Motor neuron (in vitro differentiated cells): ENCODE measurements at regions not wholly inside any gene's neighbourhood (a gene's known extent, or its start where the extent isn't known, plus 50 kb on each side); places are given as distances from the start of the nearest gene placed in this dataset.

Experiments
- ATAC-seq, 8 experiments: fragments of 200-7000 bp; cut with Tn5 transposase; replicated peaks in 6 of 8; 2 replicates each; pipeline ENCODE4 v1.8.0; 2021; ENCODE audit warnings: mild to moderate bottlenecking in 8 of 8, moderate library complexity in 8 of 8
- H3K27ac ChIP-seq, 2 donors: fragments of 250-450 bp; sonication (Bioruptor Pico); 2 replicates each; pipeline ENCODE4 v1.9.0; 2021; ENCODE audit warnings: antibody characterized with exemption in 2 of 2, mild to moderate bottlenecking in 2 of 2, moderate library complexity in 1 of 2
- H3K4me1 ChIP-seq, 2 donors: fragments of 250-450 bp; sonication (Bioruptor Pico); replicated peaks in 1 of 2; 2 replicates each; pipeline ENCODE4 v1.6.1; 2021; ENCODE audit warnings: antibody characterized with exemption in 2 of 2, mild to moderate bottlenecking in 2 of 2, moderate library complexity in 1 of 2
- H3K4me3 ChIP-seq, 5 donors: fragments of 250-450 bp; sonication (Bioruptor Pico); 2 replicates each; pipeline ENCODE4 v1.9.0; 2021; ENCODE audit warnings: antibody characterized with exemption in 5 of 5, mild to moderate bottlenecking in 5 of 5, moderate library complexity in 4 of 5
- WGBS, 10 experiments: fragments of 450-650 bp; shearing (Covaris generic); methylation state at CpG; one replicate each; pipeline ENCODE4 v1.0.0; 2022; 5-methylcytosine and 5-hydroxymethylcytosine counted together
- in situ Hi-C, 9 experiments: fragments of 400-800 bp; cut with MboI; loops; one replicate each; pipeline ENCODE4 v1.15.0; 2021; ENCODE audit warnings: low sequenced_read_pairs in 9 of 9, low pct_unique_long_range_greater_than_20kb in 2 of 9; ENCODE audit not compliant: unreplicated experiment in 9 of 9

DNA sequence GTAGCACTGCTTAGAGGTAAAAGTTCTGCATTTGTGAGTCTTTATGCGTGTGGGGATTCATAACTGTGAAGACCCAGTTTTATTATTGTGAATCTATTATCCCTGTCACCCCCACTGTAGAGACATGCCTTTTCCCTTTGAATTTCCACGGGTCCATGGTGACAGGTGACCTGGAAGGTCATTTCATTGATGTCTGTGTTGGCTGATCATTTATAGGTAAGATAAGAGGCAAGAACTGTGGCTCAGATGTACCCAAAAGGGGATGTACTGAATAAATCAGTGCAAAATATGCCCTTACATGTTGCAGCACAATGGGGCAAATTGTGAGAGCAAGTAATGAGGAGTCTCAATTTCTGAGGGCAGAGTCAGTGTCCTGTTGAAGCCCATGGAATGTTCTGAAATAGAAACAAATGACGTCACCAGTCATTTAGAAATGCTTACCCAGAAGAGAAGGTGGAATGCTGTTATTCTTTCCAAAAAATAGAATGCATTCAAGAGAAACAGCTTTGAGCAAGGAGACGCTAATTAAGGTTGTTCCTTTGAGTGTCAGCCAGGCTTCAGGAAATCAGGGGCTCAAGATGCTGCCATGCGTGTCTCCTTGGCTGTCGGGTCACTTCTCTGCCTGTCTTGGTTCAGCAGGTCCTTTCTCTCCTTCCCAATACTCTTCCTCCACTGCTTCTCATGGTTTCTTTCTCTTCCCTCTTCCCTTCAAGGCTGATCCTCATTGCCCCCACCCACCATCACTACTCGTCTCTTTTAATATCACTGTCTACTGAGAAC, 118.7 kb upstream of the E2F8 start:
- peak in 1 of 8 experiments; percentile 26 for ATAC-seq
- H3K27ac ChIP-seq, result no peak overlapping the region
- 21 to 95% (median 77%) methylated on average over 2 to 7 of the region's 7 CpGs for WGBS, 10 experiments
- no peak overlapping the region for H3K4me3 ChIP-seq
- in situ Hi-C loops, result no loop called here
- peaks cover 4 to 10% of the 10 kb centered on the region in 2 donors for H3K4me1 ChIP-seq

DNA sequence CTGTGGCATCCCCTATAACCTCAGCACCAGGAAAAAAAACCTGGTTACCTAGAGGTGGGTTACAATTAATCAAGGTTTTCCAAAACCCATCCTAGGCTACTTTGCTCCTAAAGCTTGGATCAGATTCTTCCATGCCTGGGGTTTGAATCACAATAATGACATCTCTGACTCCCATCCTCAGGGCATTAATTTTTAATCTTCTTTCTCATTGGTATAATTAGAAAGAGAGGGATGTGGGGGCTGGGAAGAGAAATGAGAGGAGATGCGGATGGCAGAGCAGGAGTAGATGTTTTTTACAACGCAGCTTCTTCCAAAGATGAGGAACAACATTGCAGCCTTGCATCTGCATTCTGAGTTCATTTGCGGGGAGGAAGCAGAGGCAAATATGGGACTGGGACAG, 117.2 kb upstream of the E2F8 start:
- WGBS, 10 experiments, result 88 to 100% (median 92%) methylated on average over 1 to 3 of the region's 3 CpGs; no CpG with 5 or more reads in 2 of the 10 experiments
- in situ Hi-C loops, result no loop called here
- H3K27ac ChIP-seq, result no peak overlapping the region
- no peak overlapping the region for H3K4me3 ChIP-seq
- H3K4me1 ChIP-seq, result peaks cover 4 to 10% of the 10 kb centered on the region in 2 donors
- no peak for ATAC-seq

DNA sequence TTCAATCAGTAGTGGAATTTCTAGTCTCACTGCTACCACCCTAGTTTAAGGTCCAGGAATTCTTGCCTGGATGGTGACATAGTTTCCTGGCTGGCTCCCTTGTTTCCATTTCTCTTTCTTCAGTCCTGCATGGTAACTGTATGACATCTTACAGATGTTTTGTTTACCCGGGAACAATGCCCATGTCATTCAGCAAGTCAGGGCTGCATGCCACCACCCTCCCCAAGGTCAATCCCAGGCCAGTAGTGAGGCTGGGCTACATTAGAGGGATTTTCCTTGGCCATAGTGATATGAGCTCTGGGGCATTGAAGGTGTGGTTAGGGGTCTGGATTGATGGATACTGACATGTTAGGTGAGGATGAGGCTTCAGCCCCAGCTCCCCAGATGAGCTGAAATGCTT, 114.9 kb upstream of the E2F8 start:
- in situ Hi-C loops, result no loop called here
- peak in 3 of 8 experiments; percentile 52 to 64 (median 58) for ATAC-seq

DNA sequence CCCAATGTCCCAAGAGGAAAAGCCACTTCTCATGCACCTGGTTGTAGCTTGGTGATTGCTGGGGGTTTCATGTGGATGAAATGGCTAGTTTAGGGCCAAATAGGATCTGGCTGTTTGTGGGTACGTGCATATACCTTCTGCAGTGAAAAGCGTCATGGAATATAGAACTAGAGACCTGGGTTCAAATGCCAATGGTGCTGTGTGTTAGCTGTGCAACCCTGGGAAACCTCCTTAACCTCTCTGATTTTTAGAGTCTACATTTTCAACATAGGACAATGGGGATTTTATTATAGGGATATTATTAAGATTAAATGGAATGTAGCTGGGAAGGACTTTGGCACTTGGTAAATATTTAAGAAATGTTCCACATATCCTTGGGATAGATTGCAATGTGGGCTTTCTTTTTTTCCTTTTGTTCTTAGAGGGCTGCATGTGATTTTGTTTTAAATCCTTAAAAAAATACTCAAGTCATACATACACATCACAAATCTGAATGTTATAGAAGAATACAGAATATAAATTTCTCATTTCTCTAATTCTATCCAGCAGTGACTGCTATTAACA, 112.6 kb upstream of the E2F8 start:
- Histone ChIP-seq H3K4me3 (no peak overlapping the region), H3K27ac (no peak overlapping the region), H3K4me1 (peaks cover 32 to 36% of the 10 kb centered on the region in 2 donors)
- no peak for ATAC-seq
- 20 to 100% (median 100%) methylated on average over 1 to 2 of the region's 2 CpGs; no CpG with 5 or more reads in 4 of the 10 experiments for WGBS, 10 experiments
- in situ Hi-C loops, result no loop called here

More for the DNA sequence above, 114.9 kb upstream of the E2F8 start:
- H3K4me1 ChIP-seq, result peaks cover 15 to 22% of the 10 kb centered on the region in 2 donors
- no peak overlapping the region for H3K4me3 ChIP-seq
- WGBS, 10 experiments, result 50 to 80% (median 60%) methylated on average over 1 of the region's 1 CpG; no CpG with 5 or more reads in 7 of the 10 experiments
- no peak overlapping the region for H3K27ac ChIP-seq

DNA sequence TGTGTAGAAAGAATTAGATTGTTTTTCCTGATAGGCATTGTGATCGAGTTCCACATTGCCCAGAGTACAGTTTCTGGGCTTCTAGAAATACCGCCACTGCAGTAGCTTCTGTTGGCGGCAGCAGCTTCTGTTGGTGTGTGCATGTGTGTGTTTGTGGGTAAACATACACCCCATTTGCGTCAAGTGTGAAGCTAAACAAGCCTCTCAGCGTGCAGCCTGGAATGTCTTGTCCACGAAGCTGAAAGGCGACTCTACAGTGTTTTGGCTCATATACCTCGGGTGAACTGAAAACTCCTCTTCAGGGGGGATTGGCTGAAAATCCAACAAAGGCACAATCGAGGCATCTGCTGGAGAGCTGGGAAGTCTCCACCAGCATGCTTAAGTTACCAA, 112.0 kb upstream of the E2F8 start:
- no peak for ATAC-seq
- 60 to 92% (median 85%) methylated on average over 1 to 9 of the region's 9 CpGs; no CpG with 5 or more reads in 3 of the 10 experiments for WGBS, 10 experiments
- H3K4me3 ChIP-seq, result no peak overlapping the region
- peaks cover 38 to 40% of the 10 kb centered on the region in 2 donors for H3K4me1 ChIP-seq
- in situ Hi-C loops, result no loop called here
- no peak overlapping the region for H3K27ac ChIP-seq

- Histone ChIP-seq H3K27ac (no peak overlapping the region), H3K4me3 (no peak overlapping the region), H3K4me1 (peaks cover 43 to 46% of the 10 kb centered on the region in 2 donors)
- in situ Hi-C loops, result no loop called here
- ATAC-seq, result no peak
- WGBS, 10 experiments, result 43 to 100% (median 91%) methylated on average over 1 to 5 of the region's 5 CpGs; no CpG with 5 or more reads in 1 of the 10 experiments
These were observed 111.5 kb upstream of the E2F8 start for GRCh38 chr11:19352072-19352770.

DNA sequence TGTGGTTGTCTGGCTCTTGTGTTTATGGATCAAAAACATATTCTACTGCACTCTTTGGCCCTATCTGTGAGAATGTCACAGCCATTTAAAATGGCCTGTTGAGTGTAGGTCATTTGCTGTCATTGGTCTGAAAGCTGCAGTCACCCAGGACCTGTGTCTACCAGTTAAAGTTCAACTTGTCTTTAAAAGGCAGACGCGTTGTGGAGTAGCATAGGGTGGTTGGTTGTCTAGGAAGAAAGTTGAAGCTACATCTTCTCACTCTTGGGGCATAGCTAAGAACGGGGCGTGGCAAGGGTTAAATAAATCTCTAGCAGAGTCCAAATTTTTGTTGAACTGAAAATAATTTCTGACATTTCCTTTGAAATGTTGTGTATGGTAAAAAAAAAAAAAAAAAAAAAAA, 110.7 kb upstream of the E2F8 start:
- Histone ChIP-seq H3K4me3 (no peak overlapping the region), H3K27ac (no peak overlapping the region), H3K4me1 (peaks cover 47 to 51% of the 10 kb centered on the region in 2 donors)
- no peak for ATAC-seq
- 20 to 100% (median 96%) methylated on average over 2 to 4 of the region's 4 CpGs for WGBS, 10 experiments
- in situ Hi-C loops, result no loop called here

DNA sequence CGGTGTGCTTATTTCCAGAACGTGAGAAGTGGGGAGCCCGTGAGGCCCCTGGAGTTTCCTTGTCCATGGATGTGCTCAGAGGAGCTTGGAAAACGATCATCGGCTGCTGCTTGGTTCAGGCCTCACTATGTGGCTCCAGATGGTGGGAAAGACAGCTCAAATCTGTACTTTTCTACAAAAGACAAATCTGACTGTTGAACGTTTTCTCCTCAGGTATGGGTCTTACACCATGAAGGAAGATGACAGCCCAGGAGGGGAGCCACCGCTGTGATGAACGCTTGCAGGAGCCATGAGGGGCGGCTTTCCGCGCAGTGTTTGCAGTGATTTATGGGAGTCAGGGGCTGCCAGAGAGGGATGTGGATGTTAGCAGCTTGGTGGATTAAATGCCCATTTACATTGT, 109.4 kb upstream of the E2F8 start:
- Histone ChIP-seq H3K27ac (no peak overlapping the region), H3K4me3 (no peak overlapping the region), H3K4me1 (peaks cover 41 to 51% of the 10 kb centered on the region in 2 donors)
- ATAC-seq, result peak in 1 of 8 experiments; percentile 3
- WGBS, 10 experiments, result 52 to 100% (median 84%) methylated on average over 1 to 9 of the region's 11 CpGs; no CpG with 5 or more reads in 2 of the 10 experiments
- in situ Hi-C loops, result no loop called here

- Histone ChIP-seq H3K4me3 (no peak overlapping the region), H3K4me1 (peaks cover 44 to 51% of the 10 kb centered on the region in 2 donors), H3K27ac (no peak overlapping the region)
- WGBS, 10 experiments, result 50 to 90% (median 67%) methylated on average over 1 to 8 of the region's 17 CpGs; no CpG with 5 or more reads in 3 of the 10 experiments
- ATAC-seq, result peak in 3 of 8 experiments; percentile 8 to 12 (median 8)
- in situ Hi-C loops, result loop anchor here in 2 of 9 experiments (10.0 to 25.0 kb wide), 2 partner anchors 188 to 195 kb away; no protein-coding TSS in a partner anchor
These were observed 108.7 kb upstream of the E2F8 start for GRCh38 chr11:19349340-19350025.

- WGBS, 10 experiments, result 43 to 100% (median 77%) methylated on average over 1 to 3 of the region's 7 CpGs; no CpG with 5 or more reads in 6 of the 10 experiments
- no peak for ATAC-seq
- in situ Hi-C loops, result loop anchor here in 2 of 9 experiments (10.0 to 25.0 kb wide), 2 partner anchors 189 to 197 kb away; no protein-coding TSS in a partner anchor
These were observed 107.2 kb upstream of the E2F8 start for GRCh38 chr11:19347911-19348310.

DNA sequence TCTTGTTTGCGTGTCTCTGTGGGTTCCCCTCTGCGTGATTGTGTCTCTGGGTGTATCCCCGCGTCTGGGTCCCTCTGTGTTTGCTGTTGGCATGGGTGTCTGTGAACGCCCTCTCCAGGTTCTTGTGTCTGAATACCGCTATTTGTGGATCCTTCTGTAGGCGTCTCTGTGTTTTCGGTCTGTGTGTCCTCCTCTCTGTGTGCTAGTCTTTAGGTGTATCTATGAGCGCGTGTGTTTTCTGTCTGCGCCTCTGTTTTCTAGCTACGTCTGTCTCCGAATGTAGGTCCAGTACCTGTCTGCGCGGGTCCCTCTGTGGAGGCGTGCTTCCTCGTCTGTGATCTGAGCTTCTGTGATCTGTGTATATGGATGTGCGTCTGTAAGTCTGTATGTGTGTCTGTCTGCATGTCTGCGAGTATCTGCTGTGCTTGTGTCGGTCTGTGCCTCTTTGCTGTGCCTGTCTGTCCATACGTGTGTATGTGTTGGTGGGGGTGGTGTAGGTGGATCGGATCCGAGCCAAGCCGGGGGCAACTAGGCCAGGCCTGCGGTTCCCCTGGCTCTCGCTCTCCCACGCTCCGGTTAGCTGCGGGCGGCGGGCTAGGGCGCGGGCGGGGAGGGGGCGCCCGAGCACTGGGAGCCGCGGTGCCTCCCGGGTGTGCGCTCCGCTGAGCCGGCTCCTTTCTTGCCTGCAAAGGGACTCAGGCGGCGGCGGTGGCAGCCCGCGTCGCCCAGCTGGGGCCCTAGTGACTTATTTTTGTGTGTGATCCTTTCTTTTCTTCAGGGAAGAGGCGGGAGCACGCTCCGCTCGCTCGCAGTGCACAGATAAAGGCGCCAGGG, 105.3 kb upstream of the E2F8 start:
- peak; percentile 13 to 67 (median 60) for ATAC-seq
- in situ Hi-C loops, result loop anchor here in 2 of 9 experiments (10.0 to 25.0 kb wide), 2 partner anchors 191 to 199 kb away; no protein-coding TSS in a partner anchor
- Histone ChIP-seq H3K4me1 (peaks cover 37 to 42% of the 10 kb centered on the region in 2 donors), H3K4me3 (peak overlapping the region; percentile 42 to 59 (median 45)), H3K27ac (peak overlapping the region in 1 of 2 donors; percentile 43)
- WGBS, 10 experiments, result 0 to 5% (median 3%) methylated on average over 7 to 11 of the region's 54 CpGs; no CpG with 5 or more reads in 5 of the 10 experiments

More at GRCh38 chr11:19347911-19348310, 107.2 kb upstream of the E2F8 start:
- no peak overlapping the region for H3K4me3 ChIP-seq
- H3K4me1 ChIP-seq, result peaks cover 44 to 51% of the 10 kb centered on the region in 2 donors
- no peak overlapping the region for H3K27ac ChIP-seq
